ENCODE measurements at regions not wholly inside any gene's neighbourhood (a gene's known extent, or its start where the extent isn't known, plus 50 kb on each side); places are given as distances from the start of the nearest gene placed in this dataset.

DNA sequence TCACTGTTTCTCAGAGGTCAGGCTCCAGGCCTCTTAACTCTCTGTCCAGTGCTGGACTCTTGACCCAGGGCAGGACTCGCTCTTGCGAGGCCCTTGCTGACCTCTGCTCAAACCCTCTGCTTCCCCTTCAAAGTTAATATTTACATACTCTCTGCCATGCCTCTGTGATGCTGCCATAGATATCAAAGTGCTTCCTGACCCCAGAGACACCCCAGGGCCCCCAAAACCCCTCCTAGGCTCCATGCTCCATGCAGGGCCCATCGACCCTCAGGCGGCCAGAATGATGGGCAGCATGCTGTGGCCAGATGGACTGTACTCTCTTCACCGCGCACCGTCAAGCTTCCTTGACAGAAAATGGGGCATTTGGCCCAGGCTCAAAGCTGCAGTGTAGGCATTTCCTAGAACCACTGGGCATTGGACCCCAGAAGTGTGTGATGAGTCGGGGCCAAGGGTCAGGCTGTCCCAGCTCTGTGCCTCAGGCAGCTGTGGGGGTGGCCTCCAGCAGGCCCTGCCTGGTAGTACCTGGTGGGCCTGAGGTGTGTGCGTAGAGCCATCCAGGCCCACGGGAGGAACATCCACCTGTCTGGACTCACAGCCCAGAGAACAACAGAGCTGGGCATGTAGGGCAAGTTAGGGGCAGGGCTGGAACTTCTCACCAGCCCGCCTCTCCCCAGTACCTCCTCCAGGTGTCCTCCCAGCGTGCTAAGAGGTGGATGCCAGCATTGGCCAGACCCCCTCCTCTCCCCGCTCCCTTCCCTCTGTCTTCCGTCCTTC is 142.8 kb downstream of the VEGFA start:
- TF ChIP-seq, protein P1, sequence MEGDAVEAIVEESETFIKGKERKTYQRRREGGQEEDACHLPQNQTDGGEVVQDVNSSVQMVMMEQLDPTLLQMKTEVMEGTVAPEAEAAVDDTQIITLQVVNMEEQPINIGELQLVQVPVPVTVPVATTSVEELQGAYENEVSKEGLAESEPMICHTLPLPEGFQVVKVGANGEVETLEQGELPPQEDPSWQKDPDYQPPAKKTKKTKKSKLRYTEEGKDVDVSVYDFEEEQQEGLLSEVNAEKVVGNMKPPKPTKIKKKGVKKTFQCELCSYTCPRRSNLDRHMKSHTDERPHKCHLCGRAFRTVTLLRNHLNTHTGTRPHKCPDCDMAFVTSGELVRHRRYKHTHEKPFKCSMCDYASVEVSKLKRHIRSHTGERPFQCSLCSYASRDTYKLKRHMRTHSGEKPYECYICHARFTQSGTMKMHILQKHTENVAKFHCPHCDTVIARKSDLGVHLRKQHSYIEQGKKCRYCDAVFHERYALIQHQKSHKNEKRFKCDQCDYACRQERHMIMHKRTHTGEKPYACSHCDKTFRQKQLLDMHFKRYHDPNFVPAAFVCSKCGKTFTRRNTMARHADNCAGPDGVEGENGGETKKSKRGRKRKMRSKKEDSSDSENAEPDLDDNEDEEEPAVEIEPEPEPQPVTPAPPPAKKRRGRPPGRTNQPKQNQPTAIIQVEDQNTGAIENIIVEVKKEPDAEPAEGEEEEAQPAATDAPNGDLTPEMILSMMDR (conservative IDR thresholded peaks at IDR 0.05), result no peak
- peak overlapping the region; percentile 8; the same call in 1 of the 2 replicates for H3K27ac ChIP-seq

DNA sequence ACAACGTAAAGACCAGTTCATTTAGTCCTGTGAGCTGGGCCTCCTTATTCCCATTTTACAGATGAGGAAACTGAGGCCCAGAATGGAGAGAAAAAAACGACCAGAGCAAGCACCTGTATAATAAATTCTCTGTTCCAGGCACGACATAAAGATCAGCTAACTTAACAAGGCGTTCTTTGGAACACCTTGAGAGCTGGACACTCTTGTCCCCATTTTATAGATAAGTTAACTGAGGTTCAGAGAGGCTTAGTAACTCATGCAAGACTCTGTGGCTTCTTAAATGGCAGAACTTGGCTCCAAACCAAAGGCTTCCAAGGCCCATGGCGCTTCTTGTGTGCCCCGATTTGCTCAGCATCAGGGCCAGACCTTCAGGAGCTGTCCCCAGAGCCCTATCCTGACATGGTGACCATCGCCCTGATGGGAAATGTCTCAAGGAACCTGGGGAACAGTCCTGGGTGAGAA is 142.1 kb downstream of the VEGFA start:
- H3K27ac ChIP-seq, result no peak overlapping the region
- TF ChIP-seq, protein P1 (conservative IDR thresholded peaks at IDR 0.05), result no peak

DNA sequence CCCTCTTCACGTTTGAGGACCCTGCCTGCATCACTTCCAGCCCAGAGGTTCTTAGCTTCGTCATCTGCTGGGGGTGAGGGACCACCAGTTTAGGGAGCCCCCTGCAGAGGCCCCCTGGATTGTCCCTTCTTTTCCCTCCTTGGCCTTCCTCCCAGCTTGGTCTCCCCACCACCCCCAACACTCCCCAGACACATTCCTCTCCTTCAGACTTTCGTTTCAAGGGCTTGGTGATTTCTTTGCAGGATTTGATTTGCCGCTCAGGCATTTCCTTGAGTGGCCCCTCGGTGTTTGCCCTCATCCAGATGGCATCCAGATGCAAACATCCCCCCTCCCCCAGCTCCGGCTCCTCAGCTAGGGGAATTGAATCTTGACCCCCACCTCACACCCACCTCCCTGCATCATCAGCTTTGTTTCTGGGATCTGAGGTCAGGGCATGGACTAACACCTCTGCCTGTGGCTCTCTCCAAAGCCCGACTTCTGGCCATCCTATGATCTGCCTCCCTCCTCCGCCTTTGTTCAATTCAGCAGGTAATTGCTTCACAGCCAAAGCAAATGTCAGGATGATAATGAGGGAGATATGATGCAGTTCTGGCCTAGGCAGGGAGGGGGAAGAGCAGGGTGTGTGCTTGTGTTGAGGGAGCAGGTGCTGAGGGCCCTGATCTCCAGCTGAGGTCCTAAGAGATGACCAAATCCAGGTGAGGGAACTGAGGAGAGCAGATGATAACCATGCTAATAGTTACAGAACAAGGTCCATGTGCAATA is 141.5 kb downstream of the VEGFA start:
- H3K27ac ChIP-seq, result peak overlapping the region; percentile 33; the same call in 1 of the 2 replicates
- TF ChIP-seq, protein P1 (conservative IDR thresholded peaks at IDR 0.05), result no peak

DNA sequence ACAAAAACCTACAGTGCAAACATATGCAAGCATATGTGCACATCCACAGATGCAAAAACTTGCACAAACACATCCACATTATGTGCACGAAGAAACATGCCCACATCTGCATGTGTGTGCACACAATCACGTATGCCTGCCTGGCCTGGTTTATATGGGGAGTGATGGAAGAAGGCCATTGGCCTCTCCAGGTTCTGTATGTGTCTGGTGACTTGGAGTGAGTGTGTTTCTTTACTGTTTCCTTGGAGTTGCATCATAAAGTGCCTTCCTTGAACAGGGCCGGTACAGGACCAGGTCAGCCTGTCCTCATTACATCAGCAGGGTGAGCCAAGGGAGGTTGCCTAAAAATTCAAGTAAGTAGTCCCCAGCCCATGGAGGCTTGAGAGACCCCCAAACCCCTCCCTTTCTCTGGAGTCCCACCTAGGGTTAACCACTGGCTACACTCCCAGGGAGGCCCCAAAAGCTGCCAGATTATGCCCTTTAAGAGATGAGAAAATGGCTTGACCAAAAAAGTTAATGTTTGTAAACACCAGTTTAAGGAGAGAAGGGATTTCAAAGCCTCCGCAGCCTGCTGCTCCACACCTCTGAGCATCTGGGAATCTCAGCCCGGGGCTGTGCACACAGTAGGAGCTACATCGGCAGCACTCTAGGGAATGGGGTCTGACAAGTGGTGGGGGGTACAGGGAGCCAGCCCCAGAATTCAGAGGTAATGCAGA is 140.8 kb downstream of the VEGFA start:
- TF ChIP-seq, protein P1 (conservative IDR thresholded peaks at IDR 0.05), result no peak
- H3K27ac ChIP-seq, result peak overlapping the region; percentile 33; the same call in 1 of the 2 replicates

DNA sequence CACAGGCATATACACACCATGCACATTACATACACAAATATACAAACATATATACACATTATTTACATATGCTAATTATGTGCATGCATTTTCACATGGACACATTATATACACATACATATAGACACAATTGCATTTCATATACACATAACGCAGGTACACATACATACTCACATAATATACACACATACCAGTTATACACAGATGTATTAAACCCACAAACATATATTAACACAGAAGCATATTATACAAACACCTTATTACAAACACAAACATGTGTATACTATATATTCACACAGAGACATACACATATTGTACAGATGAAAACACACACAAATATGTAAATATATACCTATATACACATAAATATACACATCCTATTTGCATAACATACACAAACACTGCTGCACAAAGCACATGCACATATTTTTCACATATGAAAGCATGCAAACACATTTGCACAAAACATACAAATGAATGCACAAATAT is 140.2 kb downstream of the VEGFA start:
- peak overlapping the region; percentile 0 for H3K27ac ChIP-seq
- TF ChIP-seq, protein P1 (conservative IDR thresholded peaks at IDR 0.05), result no peak

DNA sequence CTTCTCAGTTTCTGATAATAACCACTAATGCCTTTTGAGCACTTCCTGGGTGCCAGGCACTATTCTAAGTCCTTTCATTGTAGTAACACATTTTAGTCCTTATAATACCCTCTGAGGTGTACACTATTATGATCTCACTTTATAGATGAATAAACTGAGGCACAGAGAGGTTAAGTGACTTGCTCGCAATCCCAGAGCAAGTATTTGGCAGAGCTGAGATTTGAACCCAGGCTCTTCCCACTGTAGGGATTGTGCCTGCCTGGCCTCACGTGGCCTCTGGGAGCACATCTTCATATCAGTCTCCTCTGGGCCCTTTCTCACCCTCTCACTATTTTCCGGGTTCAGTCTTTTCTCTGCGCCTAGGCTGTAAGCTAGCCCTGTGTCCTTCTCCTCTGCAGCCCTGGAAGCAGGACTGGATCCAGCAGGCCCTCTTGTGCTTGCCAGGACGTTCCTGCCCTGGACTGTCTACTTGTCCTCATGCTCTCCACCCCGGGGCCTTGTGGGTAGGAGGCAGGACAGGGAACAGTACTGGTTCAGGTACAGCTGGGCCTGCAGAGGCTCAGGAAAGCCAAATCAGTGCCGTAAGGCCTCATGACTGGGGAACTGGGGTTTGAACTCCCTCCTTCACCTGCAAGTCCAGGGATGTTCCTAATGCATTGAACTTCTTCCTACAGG is 139.6 kb downstream of the VEGFA start:
- H3K27ac ChIP-seq, result peak overlapping the region; percentile 0
- TF ChIP-seq, protein P1 (conservative IDR thresholded peaks at IDR 0.05), result no peak

Measured in VCaP (cell line).